HG02943 (cell line): ENCODE measurements at regions not wholly inside any gene's neighbourhood (a gene's known extent, or its start where the extent isn't known, plus 50 kb on each side); places are given as distances from the start of the nearest gene placed in this dataset.

Experiments
- ATAC-seq: cut with Tn5 transposase; IDR thresholded peaks from one replicate; pipeline ENCODE4 v1.9.1; 2021; ENCODE audit warnings: mild to moderate bottlenecking, low read depth, moderate library complexity; ENCODE audit not compliant: unreplicated experiment

GRCh38 chr5:44868541-44868940 lies 59.8 kb downstream of the MRPS30 start:
- ATAC-seq: no peak

- no peak for ATAC-seq
Measured at GRCh38 chr5:44869928-44870327, 61.2 kb downstream of the MRPS30 start.

GRCh38 chr5:44870430-44870829 lies 61.7 kb downstream of the MRPS30 start:
- ATAC-seq: no peak

GRCh38 chr5:44871401-44871800 lies 62.7 kb downstream of the MRPS30 start:
- ATAC-seq: no peak

- peak; percentile 98 for ATAC-seq
Measured at GRCh38 chr5:44875661-44876605, 67.2 kb downstream of the MRPS30 start.

- no peak for ATAC-seq
Measured at GRCh38 chr5:44881266-44881665, 72.5 kb downstream of the MRPS30 start.

- ATAC-seq: no peak
Measured at GRCh38 chr5:44884036-44884435, 75.3 kb downstream of the MRPS30 start.

GRCh38 chr5:44885903-44886302 lies 77.2 kb downstream of the MRPS30 start:
- ATAC-seq: peak; percentile 83

- ATAC-seq: peak; percentile 47
Measured at GRCh38 chr5:44887722-44888121, 79.0 kb downstream of the MRPS30 start.

GRCh38 chr5:44888435-44888834 lies 79.7 kb downstream of the MRPS30 start:
- no peak for ATAC-seq

- ATAC-seq: no peak
Measured at GRCh38 chr5:44891116-44891515, 82.4 kb downstream of the MRPS30 start.

- no peak for ATAC-seq
Measured at GRCh38 chr5:44900273-44900954, 91.7 kb downstream of the MRPS30 start.

- no peak for ATAC-seq
Measured at GRCh38 chr5:44907396-44907795, 98.6 kb downstream of the MRPS30 start.

- ATAC-seq: no peak
Measured at GRCh38 chr5:44909004-44909403, 100.3 kb downstream of the MRPS30 start.

- ATAC-seq: no peak
Measured at GRCh38 chr5:44911501-44911900, 102.8 kb downstream of the MRPS30 start.

- ATAC-seq: no peak
Measured at GRCh38 chr5:44914221-44914620, 105.5 kb downstream of the MRPS30 start.

GRCh38 chr5:44919560-44919959 lies 110.8 kb downstream of the MRPS30 start:
- no peak for ATAC-seq

- ATAC-seq: no peak
Measured at GRCh38 chr5:44927115-44927733, 118.5 kb downstream of the MRPS30 start.

- peak; percentile 99 for ATAC-seq
Measured at GRCh38 chr5:44932922-44933585, 124.3 kb downstream of the MRPS30 start.

GRCh38 chr5:44933686-44934085 lies 124.9 kb downstream of the MRPS30 start:
- no peak for ATAC-seq

- ATAC-seq: no peak
Measured at GRCh38 chr5:44935262-44935661, 126.5 kb downstream of the MRPS30 start.
